HepG2 (cell line): ENCODE measurements at regions not wholly inside any gene's neighbourhood (a gene's known extent, or its start where the extent isn't known, plus 50 kb on each side); places are given as distances from the start of the nearest gene placed in this dataset.

ENCODE experiments used
- ATAC-seq: fragments of 200-7000 bp; cut with Tn5 transposase; 3 replicates; pipeline ENCODE4 v1.9.1; 2020; ENCODE audit warnings: mild to moderate bottlenecking, moderate library complexity
- BruUV-seq: library from RNA; stranded (reverse); fragments of 400-500 nt; replicated peaks from 2 replicates; lab custom pipeline; 2021; lab: Mats Ljungman, UMichigan
- CTCF ChIA-PET: fragments of 300-600 bp; formaldehyde crosslinking; extraction: SDS; loops from one replicate; lab custom pipeline; 2021; ENCODE audit warnings: low total read pairs, inconsistent platforms, low intra/inter-chr PET ratio; lab: Yijun Ruan, JAX
- POLR2A ChIA-PET: fragments of 350-600 bp; sonication (Branson Sonifier 250); formaldehyde crosslinking; loops from one replicate; lab custom pipeline; 2020; ENCODE audit warnings: antibody characterized with exemption, inconsistent platforms; lab: Yijun Ruan, JAX
- DNase-seq: peaks from one replicate; pipeline ENCODE4 v3.0.0-alpha.2; 2015; ENCODE audit warnings: low spot score
- FAIRE-seq: peaks from 3 replicates; lab custom pipeline; 2011; peaks lifted over from hg19 to GRCh38; lab: Jason Lieb, UNC
- H2AFZ ChIP-seq: one replicate; pipeline ENCODE4 v1.6.1; 2011; ENCODE audit warnings: low read length, inconsistent platforms
- H3K27ac ChIP-seq: fragments of 300-600 bp; 3 replicates; pipeline ENCODE4 v1.8.0; 2011; ENCODE audit warnings: mixed run types, mild to moderate bottlenecking, mixed read lengths, low read length, inconsistent platforms; ENCODE audit not compliant: insufficient read depth; ENCODE audit errors: extremely low read length
- H3K27me3 ChIP-seq, 2 experiments: fragments of 200-600 bp in 1 of 2; 2 replicates in 1 of 2; 3 replicates in 1 of 2; pipeline versions ENCODE4 v1.6.0 to v1.8.0; 2011; ENCODE audit warnings: low read length in 2 of 2, mild to moderate bottlenecking in 2 of 2, moderate library complexity in 2 of 2, inconsistent platforms in 1 of 2; ENCODE audit not compliant: insufficient read depth in 2 of 2, control insufficient read depth in 1 of 2
- H3K36me3 ChIP-seq, 2 experiments: fragments of 200-600 bp in 1 of 2; replicated peaks in 1 of 2; 2 replicates in 1 of 2; 3 replicates in 1 of 2; pipeline versions ENCODE4 v1.5.1 to v1.8.0; 2011; ENCODE audit warnings: low read length in 2 of 2, inconsistent platforms in 1 of 2; ENCODE audit not compliant: insufficient read depth in 2 of 2, control insufficient read depth in 1 of 2
- H3K4me1 ChIP-seq: 2 replicates; pipeline ENCODE4 v1.5.1; 2012; ENCODE audit warnings: low read length, inconsistent platforms; ENCODE audit not compliant: insufficient read depth
- H3K4me2 ChIP-seq: 2 replicates; pipeline ENCODE4 v1.6.0; 2011; ENCODE audit warnings: low read depth, low read length, inconsistent platforms
- H3K4me3 ChIP-seq, 3 experiments: fragments of 200-600 bp in 1 of 3; sonication (generic), shearing (Covaris generic) in 1 of 3; replicated peaks in 1 of 3; 2 replicates each; pipeline ENCODE4 v1.5.1; 2011 to 2016; ENCODE audit warnings: low read length in 3 of 3, inconsistent platforms in 2 of 3, low read depth in 2 of 3, mild to moderate bottlenecking in 2 of 3, control low read depth in 1 of 3, mixed read lengths in 1 of 3; ENCODE audit not compliant: insufficient read depth in 1 of 3
- H3K79me2 ChIP-seq: one replicate; pipeline ENCODE4 v1.6.1; 2011; ENCODE audit warnings: low read length, inconsistent platforms; ENCODE audit not compliant: insufficient read depth
- H3K9ac ChIP-seq: 2 replicates; pipeline ENCODE4 v1.6.0; 2011; ENCODE audit warnings: mild to moderate bottlenecking, low read depth, low read length, inconsistent platforms; ENCODE audit not compliant: insufficient read depth
- H3K9me3 ChIP-seq: 2 replicates; pipeline ENCODE4 v1.5.1; 2012; ENCODE audit warnings: mild to moderate bottlenecking, low read length
- H4K20me1 ChIP-seq: 2 replicates; pipeline ENCODE4 v1.6.0; 2011; ENCODE audit warnings: inconsistent platforms, mild to moderate bottlenecking, low read length, moderate library complexity; ENCODE audit not compliant: insufficient read depth
- CREM ChIP-seq, 2 experiments: sonication (generic) in 1 of 2; formaldehyde crosslinking in 1 of 2; IDR thresholded peaks; 2 replicates each; pipeline versions ENCODE4 v1.4.0 to v1.6.1; 2016 to 2020; ENCODE audit warnings: antibody characterized with exemption in 1 of 2, mild to moderate bottlenecking in 1 of 2, missing genetic modification reagents in 1 of 2
- FOXA1 ChIP-seq, 2 experiments: fragments of 450-650 bp in 1 of 2; sonication (generic) in 1 of 2; formaldehyde crosslinking in 1 of 2; IDR thresholded peaks; 2 replicates each; pipeline versions ENCODE4 v1.4.0 to v1.6.1; 2016 to 2020; ENCODE audit warnings: missing genetic modification reagents in 1 of 2
- NCOR1 ChIP-seq: fragments of 200-600 bp; sonication (generic); IDR thresholded peaks from 2 replicates; pipeline ENCODE4 v1.7.0; 2017; ENCODE audit warnings: antibody characterized with exemption, low read length, borderline replicate concordance
- NFAT5 ChIP-seq: sonication (generic); formaldehyde crosslinking; IDR thresholded peaks from 2 replicates; pipeline ENCODE4 v1.4.0; 2020; ENCODE audit warnings: missing genetic modification reagents
- NR2F2 ChIP-seq: IDR thresholded peaks from 2 replicates; pipeline ENCODE4 v1.6.1; 2012; ENCODE audit warnings: low read depth, inconsistent platforms, borderline replicate concordance
- SALL2 ChIP-seq: sonication (generic); formaldehyde crosslinking; IDR thresholded peaks from 2 replicates; pipeline ENCODE4 v1.8.1; 2023; ENCODE audit warnings: mild to moderate bottlenecking, missing genetic modification reagents, inconsistent platforms
- SOX13 ChIP-seq, 3 experiments: fragments of 450-650 bp in 1 of 3; sonication (generic) in 1 of 3; formaldehyde crosslinking in 1 of 3; IDR thresholded peaks in 2 of 3; conservative IDR thresholded peaks in 1 of 3; 2 replicates each; pipeline versions ENCODE4 v1.5.0 to v1.6.1; 2016 to 2020; ENCODE audit warnings: antibody characterized with exemption in 1 of 3, mild to moderate bottlenecking in 1 of 3, missing compliant biosample characterization in 1 of 3, missing genetic modification reagents in 1 of 3, moderate library complexity in 1 of 3
- SOX5 ChIP-seq: IDR thresholded peaks from 2 replicates; pipeline ENCODE4 v1.6.1; 2016; ENCODE audit warnings: borderline replicate concordance
- ZBTB4 ChIP-seq: sonication (generic); formaldehyde crosslinking; IDR thresholded peaks from 2 replicates; pipeline ENCODE4 v1.4.0; 2020; ENCODE audit warnings: missing genetic modification reagents, mild to moderate bottlenecking, borderline replicate concordance
- ZNF691 ChIP-seq: sonication (generic); formaldehyde crosslinking; IDR thresholded peaks from 2 replicates; pipeline ENCODE4 v1.4.0; 2020; ENCODE audit warnings: missing genetic modification reagents, low read depth, mild to moderate bottlenecking, borderline replicate concordance
- ZNF761 ChIP-seq: sonication (generic); formaldehyde crosslinking; conservative IDR thresholded peaks from 2 replicates; pipeline ENCODE4 v1.4.0; 2020; ENCODE audit warnings: mild to moderate bottlenecking, missing genetic modification reagents
- WGBS: methylation state at CpG from one replicate; pipeline ENCODE4 v1.1.6; 2017; ENCODE audit warnings: low lambda C conversion rate; 5-methylcytosine and 5-hydroxymethylcytosine counted together
- in situ Hi-C: cut with HindIII; loops from 2 replicates; pipeline ENCODE4 v1.10.0; 2017; ENCODE audit warnings: low pct_unique_long_range_greater_than_20kb; ENCODE audit not compliant: extremely low pct_ligation_motif_present
- intact Hi-C: fragments of 100-400 bp; cut with micrococcal nuclease; formaldehyde crosslinking; loops from one replicate; pipeline ENCODE4 v1.10.0; 2022; ENCODE audit not compliant: unreplicated experiment

- TF ChIP-seq NFAT5 (CRISPR knock-in tag), result no peak
- TF ChIP-seq SALL2 (CRISPR knock-in tag), result no peak
- TF ChIP-seq ZNF691 (CRISPR knock-in tag), result no peak
- TF ChIP-seq NR2F2, result no peak
Measured at GRCh38 chr4:26144526-26145155, 176.2 kb upstream of the RBPJ start (continued).

- Histone ChIP-seq H2AFZ (no peak overlapping the region), H3K4me3 (no peak overlapping the region), H3K27me3 (peaks cover 0 to 5% of the 10 kb centered on the region in 2 experiments; a peak in 1 of 5 replicates), H3K9ac (no peak overlapping the region), H3K79me2 (no peaks in the 10 kb centered on the region), H3K27ac (no peak overlapping the region), H3K36me3 (no peaks in the 10 kb centered on the region), H3K4me2 (no peak overlapping the region), H3K4me1 (peaks cover 20% of the 10 kb centered on the region), H3K9me3 (no peaks in the 10 kb centered on the region), H4K20me1 (no peaks in the 10 kb centered on the region)
- WGBS, result 1% methylated on average over 3 of the region's 3 CpGs
- CTCF ChIA-PET, result no interaction called here
- peak; percentile 51; the same call in 2 of the 3 replicates for ATAC-seq
- BruUV-seq, result no TSS peak
- in situ Hi-C loops (no loop called here), intact Hi-C loops (no loop called here)
- peak; percentile 47 for DNase-seq
- POLR2A ChIA-PET, result no interaction called here
- peak; percentile 15 for FAIRE-seq
- TF ChIP-seq ZNF761 (no peak), SOX13 (IDR thresholded peaks at IDR 0.05) (no peak), SOX13 (CRISPR knock-in tag; conservative IDR thresholded peaks at IDR 0.05 in 1 of 2, IDR thresholded peaks at IDR 0.05 in 1 of 2) (peak in 1 of 2 experiments; percentile 41; a peak in 1 of 4 replicates), CREM (IDR thresholded peaks at IDR 0.05) (0 out of 2 replicates have a peak, but pooled peaks have one; percentile 29), CREM (CRISPR knock-in tag; IDR thresholded peaks at IDR 0.05) (no peak), FOXA1 (IDR thresholded peaks at IDR 0.05) (no peak), FOXA1 (CRISPR knock-in tag; IDR thresholded peaks at IDR 0.05) (peak; percentile 62), NCOR1 (no peak), ZBTB4 (no peak), SOX5 (CRISPR knock-in tag) (no peak)
Measured at GRCh38 chr4:26145212-26145611, 175.6 kb upstream of the RBPJ start.
